ENCODE measurements at regions not wholly inside any gene's neighbourhood (a gene's known extent, or its start where the extent isn't known, plus 50 kb on each side); places are given as distances from the start of the nearest gene placed in this dataset.
A peak's percentile ranks its signal among the peaks of the same experiment; 100 is the strongest.

DNA sequence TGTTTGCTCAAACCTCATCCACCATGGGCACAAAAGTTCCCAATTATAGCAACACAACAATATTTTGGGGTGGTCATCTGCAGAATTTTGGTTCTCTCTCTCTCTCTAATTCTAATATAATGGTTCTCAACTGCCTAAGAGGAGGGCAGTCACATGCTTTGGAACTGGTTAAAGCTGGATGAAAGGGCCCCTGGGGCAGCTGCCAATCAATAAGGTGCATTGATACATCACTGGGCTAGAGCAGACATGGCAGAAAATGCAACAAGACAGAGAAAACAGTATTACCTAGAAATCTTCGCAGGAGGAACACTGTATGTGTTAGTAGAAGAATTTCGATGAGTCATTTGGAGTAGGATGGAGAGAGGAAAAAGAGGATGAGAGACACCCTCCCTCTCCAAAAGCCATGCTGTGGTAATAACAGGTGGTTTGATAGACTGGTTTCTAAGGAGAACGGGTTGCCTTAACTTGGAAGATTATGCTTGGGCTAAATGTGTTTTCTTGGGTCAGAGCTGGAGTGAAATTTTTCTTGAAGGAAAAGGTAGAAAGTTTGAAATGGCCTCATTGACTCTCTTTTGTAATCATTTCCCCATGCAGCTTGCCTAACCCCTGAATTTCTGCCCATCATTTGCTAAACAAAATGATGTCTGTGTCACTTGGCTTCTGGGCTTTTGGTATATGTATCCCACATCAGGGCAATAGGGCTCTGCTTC lies 67.1 kb upstream of the HIF1A start:
- H3K9ac ChIP-seq, result no peak overlapping the region
- peaks cover 8% of the 10 kb centered on the region for H3K4me1 ChIP-seq (ENCODE audit: insufficient read depth)
- in situ Hi-C loops (cut with MboI), result no loop called here
- no peak for TF ChIP-seq EZH2phosphoT487 (IDR thresholded peaks at IDR 0.05; ENCODE audit: insufficient read depth, low read depth)
- TF ChIP-seq EZH2 (IDR thresholded peaks at IDR 0.05; ENCODE audit: insufficient read depth, poor library complexity, severe bottlenecking), result no peak
- H4K20me1 ChIP-seq (ENCODE audit: insufficient read depth), result no peaks in the 10 kb centered on the region
- H3K27ac ChIP-seq, result no peak overlapping the region
- H3K4me2 ChIP-seq (ENCODE audit: unreplicated experiment), result no peak overlapping the region
- DNase-seq, result peak; percentile 39
- WGBS, 2 experiments (ENCODE audit: low coverage in 1 of 2, low lambda C conversion rate in 2 of 2, missing lambda C conversion rate in 2 of 2), result 88 to 97% methylated on average over 3 of the region's 3 CpGs
- no peaks in the 10 kb centered on the region for H3K27me3 ChIP-seq (replicated peaks; ENCODE audit: insufficient read depth)
- H3K9me3 ChIP-seq (ENCODE audit: low read depth), result no peaks in the 10 kb centered on the region
- H2AFZ ChIP-seq, result no peak overlapping the region
- H3F3A ChIP-seq (ENCODE audit: insufficient read depth), result no peaks in the 10 kb centered on the region; the same call in 1 of the 2 replicates
- no peaks in the 10 kb centered on the region for H3K36me3 ChIP-seq (ENCODE audit: low read depth)
- no peaks in the 10 kb centered on the region; the same call in 1 of the 2 replicates for H3K79me2 ChIP-seq (ENCODE audit: insufficient read depth)
- no peaks in the 10 kb centered on the region for H3K9me2 ChIP-seq (ENCODE audit: insufficient read depth)
- H3K4me3 ChIP-seq, result no peak overlapping the region

DNA sequence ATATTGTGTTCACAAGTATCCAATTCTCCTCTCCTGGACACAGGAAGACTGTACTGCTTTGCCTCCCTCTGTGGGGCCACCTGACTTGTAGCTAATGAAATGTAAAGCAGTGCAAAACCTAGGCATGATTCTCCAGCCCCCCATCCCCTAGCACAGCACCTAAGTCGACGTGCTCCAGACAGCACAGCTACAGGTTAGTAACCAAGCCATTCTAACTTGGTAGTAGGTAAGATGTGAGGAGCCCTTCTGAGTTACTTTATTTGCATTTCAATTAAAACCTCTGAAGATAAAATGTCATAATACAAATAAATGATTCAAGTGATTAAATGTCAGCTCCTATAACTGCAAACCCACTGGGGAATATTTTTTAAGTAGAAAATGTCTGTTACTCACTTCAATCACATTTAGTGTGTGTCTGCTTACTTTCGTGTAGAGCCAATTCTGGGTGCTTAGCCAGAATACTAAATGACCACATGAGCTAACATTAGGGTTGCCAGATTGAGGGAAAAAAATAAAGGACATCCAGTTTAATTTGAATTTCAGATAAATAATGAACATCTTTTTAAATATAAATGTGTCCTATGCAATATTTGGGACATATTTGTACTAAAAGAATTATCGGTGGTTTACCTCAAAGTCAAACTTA lies 64.8 kb upstream of the HIF1A start:
- 58 to 68% methylated on average over 4 of the region's 4 CpGs for WGBS, 2 experiments (ENCODE audit: low coverage in 1 of 2, low lambda C conversion rate in 2 of 2, missing lambda C conversion rate in 2 of 2)

DNA sequence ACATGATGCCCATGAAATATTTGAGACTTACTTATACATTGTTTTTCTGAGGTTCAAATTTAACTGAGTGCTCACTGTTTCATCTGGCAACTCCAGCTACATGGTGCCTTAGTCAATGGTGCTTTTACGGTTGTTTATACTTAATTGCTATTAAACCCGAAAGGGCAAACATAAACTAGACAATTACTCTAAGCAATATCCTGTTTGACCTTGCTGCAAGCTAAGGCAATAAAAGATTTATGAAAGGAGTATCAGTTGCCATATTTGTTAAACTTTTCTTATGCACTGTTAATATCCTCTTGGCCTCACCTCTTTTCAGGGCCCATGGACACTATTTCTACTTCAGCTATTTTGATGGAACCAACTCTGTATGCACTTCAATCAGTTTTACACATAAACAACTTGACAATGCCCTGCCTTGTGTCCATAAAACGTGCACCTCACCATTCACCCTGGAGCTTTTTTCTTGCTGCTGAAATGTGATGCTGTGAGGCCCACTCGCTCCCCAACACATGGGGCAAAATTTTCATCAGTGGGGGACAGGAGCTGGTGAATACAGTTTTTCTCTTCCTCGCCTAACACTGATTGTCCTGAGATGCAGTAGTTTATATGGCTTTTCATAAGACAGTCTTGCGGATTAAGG lies 64.1 kb upstream of the HIF1A start:
- no peaks in the 10 kb centered on the region for H3K9me2 ChIP-seq (ENCODE audit: insufficient read depth)
- no peaks in the 10 kb centered on the region; the same call in 1 of the 2 replicates for H3F3A ChIP-seq (ENCODE audit: insufficient read depth)
- in situ Hi-C loops (cut with MboI), result no loop called here
- no peaks in the 10 kb centered on the region for H4K20me1 ChIP-seq (ENCODE audit: insufficient read depth)
- H3K4me2 ChIP-seq (ENCODE audit: unreplicated experiment), result no peak overlapping the region
- no peaks in the 10 kb centered on the region for H3K9me3 ChIP-seq (ENCODE audit: low read depth)
- H3K36me3 ChIP-seq (ENCODE audit: low read depth), result no peaks in the 10 kb centered on the region
- H3K4me1 ChIP-seq (ENCODE audit: insufficient read depth), result 0 out of 2 replicates have a peak, but pooled peaks cover under 1% of the 10 kb centered on the region
- no peak for DNase-seq
- no peaks in the 10 kb centered on the region for H3K27me3 ChIP-seq (replicated peaks; ENCODE audit: insufficient read depth)
- no peaks in the 10 kb centered on the region for H3K79me2 ChIP-seq (ENCODE audit: insufficient read depth)
- no peak overlapping the region for H3K4me3 ChIP-seq
- no peak overlapping the region for H3K27ac ChIP-seq
- WGBS, 2 experiments (ENCODE audit: low coverage in 1 of 2, low lambda C conversion rate in 2 of 2, missing lambda C conversion rate in 2 of 2), result 78% methylated on average over 6 of the region's 6 CpGs
- H2AFZ ChIP-seq, result no peak overlapping the region
- TF ChIP-seq EZH2phosphoT487 (IDR thresholded peaks at IDR 0.05; ENCODE audit: insufficient read depth, low read depth), result no peak
- no peak for TF ChIP-seq EZH2 (IDR thresholded peaks at IDR 0.05; ENCODE audit: insufficient read depth, poor library complexity, severe bottlenecking)
- H3K9ac ChIP-seq, result no peak overlapping the region

More for the DNA sequence above, 64.8 kb upstream of the HIF1A start:
- no peak overlapping the region for H3K9ac ChIP-seq
- in situ Hi-C loops (cut with MboI), result no loop called here
- no peaks in the 10 kb centered on the region for H3K4me1 ChIP-seq (ENCODE audit: insufficient read depth)
- no peaks in the 10 kb centered on the region for H3K9me3 ChIP-seq (ENCODE audit: low read depth)
- H4K20me1 ChIP-seq (ENCODE audit: insufficient read depth), result no peaks in the 10 kb centered on the region
- TF ChIP-seq EZH2phosphoT487 (IDR thresholded peaks at IDR 0.05; ENCODE audit: insufficient read depth, low read depth), result no peak
- TF ChIP-seq EZH2 (IDR thresholded peaks at IDR 0.05; ENCODE audit: insufficient read depth, poor library complexity, severe bottlenecking), result no peak
- H3K36me3 ChIP-seq (ENCODE audit: low read depth), result no peaks in the 10 kb centered on the region
- H3K27ac ChIP-seq, result no peak overlapping the region
- no peaks in the 10 kb centered on the region for H3K79me2 ChIP-seq (ENCODE audit: insufficient read depth)
- no peaks in the 10 kb centered on the region for H3K27me3 ChIP-seq (replicated peaks; ENCODE audit: insufficient read depth)
- no peak overlapping the region for H3K4me3 ChIP-seq
- no peaks in the 10 kb centered on the region for H3K9me2 ChIP-seq (ENCODE audit: insufficient read depth)
- H3F3A ChIP-seq (ENCODE audit: insufficient read depth), result no peaks in the 10 kb centered on the region; the same call in 1 of the 2 replicates
- no peak for DNase-seq
- no peak overlapping the region for H3K4me2 ChIP-seq (ENCODE audit: unreplicated experiment)
- H2AFZ ChIP-seq, result no peak overlapping the region

DNA sequence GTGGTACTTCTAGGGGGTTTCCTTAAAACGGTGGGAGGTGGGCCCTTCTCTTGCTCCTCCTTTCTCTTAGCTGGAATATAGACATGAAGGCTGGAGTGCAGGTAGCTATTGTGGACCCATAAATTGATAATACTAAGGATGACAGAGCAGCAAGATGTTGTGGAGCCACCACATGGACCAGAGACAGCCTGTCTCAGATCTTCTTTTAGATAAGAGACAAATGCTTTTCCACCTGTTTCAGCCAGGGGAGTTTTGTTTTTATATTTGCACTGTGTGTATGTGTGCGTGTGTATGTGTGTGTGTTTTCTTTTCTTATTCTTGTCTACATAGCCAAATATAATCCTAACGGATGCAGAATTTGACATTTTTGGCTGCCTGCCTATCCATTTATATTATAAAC lies 62.9 kb upstream of the HIF1A start:
- DNase-seq, result no peak
- Histone ChIP-seq H3K27ac (no peak overlapping the region), H3K79me2 (ENCODE audit: insufficient read depth) (no peaks in the 10 kb centered on the region), H3F3A (ENCODE audit: insufficient read depth) (no peaks in the 10 kb centered on the region; the same call in 1 of the 2 replicates), H3K36me3 (ENCODE audit: low read depth) (no peaks in the 10 kb centered on the region), H3K9me3 (ENCODE audit: low read depth) (no peaks in the 10 kb centered on the region), H3K27me3 (replicated peaks; ENCODE audit: insufficient read depth) (no peaks in the 10 kb centered on the region), H3K4me3 (no peak overlapping the region), H4K20me1 (ENCODE audit: insufficient read depth) (no peaks in the 10 kb centered on the region), H3K4me2 (ENCODE audit: unreplicated experiment) (no peak overlapping the region), H3K4me1 (ENCODE audit: insufficient read depth) (peaks cover 5% of the 10 kb centered on the region; the same call in 1 of the 2 replicates), H2AFZ (no peak overlapping the region), H3K9me2 (ENCODE audit: insufficient read depth) (no peaks in the 10 kb centered on the region), H3K9ac (no peak overlapping the region)
- WGBS, 2 experiments (ENCODE audit: low coverage in 1 of 2, low lambda C conversion rate in 2 of 2, missing lambda C conversion rate in 2 of 2), result 84 to 86% methylated on average over 3 of the region's 3 CpGs
- in situ Hi-C loops (cut with MboI), result no loop called here
- TF ChIP-seq EZH2 (IDR thresholded peaks at IDR 0.05; ENCODE audit: insufficient read depth, poor library complexity, severe bottlenecking), result no peak
- no peak for TF ChIP-seq EZH2phosphoT487 (IDR thresholded peaks at IDR 0.05; ENCODE audit: insufficient read depth, low read depth)
